ENCODE measurements at regions not wholly inside any gene's neighbourhood (a gene's known extent, or its start where the extent isn't known, plus 50 kb on each side); places are given as distances from the start of the nearest gene placed in this dataset.

GRCh38 chr2:21371499-21372003 lies 247.8 kb downstream of the TDRD15 start:
- TF ChIP-seq CTCF (conservative IDR thresholded peaks at IDR 0.05 in 1 of 2, IDR thresholded peaks at IDR 0.05 in 1 of 2; ENCODE audit: low read depth in 1 of 2, low read length in 2 of 2) (no peak), EZH2 (IDR thresholded peaks at IDR 0.05; ENCODE audit: low read length, missing control alignments) (no peak)
